ENCODE measurements at regions not wholly inside any gene's neighbourhood (a gene's known extent, or its start where the extent isn't known, plus 50 kb on each side); places are given as distances from the start of the nearest gene placed in this dataset.

- no peak for TF ChIP-seq CTCF (IDR thresholded peaks at IDR 0.05; ENCODE audit: borderline replicate concordance, extremely low read depth, insufficient read depth)
- H3K36me3 ChIP-seq (ENCODE audit: control insufficient read depth in 2 of 3, insufficient read depth in 3 of 3, low read length in 3 of 3), result no peaks in the 10 kb centered on the region
- H3K9ac ChIP-seq (ENCODE audit: low read length in 3 of 3), result no peak overlapping the region
- no peaks in the 10 kb centered on the region for H3K9me3 ChIP-seq (ENCODE audit: control insufficient read depth in 2 of 3, insufficient read depth in 1 of 3, low read length in 3 of 3)
- no peak for FAIRE-seq
- no peaks in the 10 kb centered on the region for H3K4me1 ChIP-seq (ENCODE audit: control insufficient read depth in 2 of 3, insufficient read depth in 2 of 3, low read depth in 1 of 3, low read length in 3 of 3)
- no peak overlapping the region for H3K4me3 ChIP-seq (ENCODE audit: low read length in 3 of 3)
- no peaks in the 10 kb centered on the region for H3K27me3 ChIP-seq (ENCODE audit: control insufficient read depth, insufficient read depth, low read length)
- no peak for DNase-seq
- H3K27ac ChIP-seq (ENCODE audit: low read depth in 2 of 2, low read length in 2 of 2), result no peak overlapping the region
- intact Hi-C loops (cut with DNase I), result no loop called here
Measured at GRCh38 chr4:55247521-55247920, 98.5 kb upstream of the SRD5A3 start.

GRCh38 chr4:55248756-55249155, 97.3 kb upstream of the SRD5A3 start:
- no peak overlapping the region for H3K27ac ChIP-seq (ENCODE audit: low read depth in 2 of 2, low read length in 2 of 2)
- no peaks in the 10 kb centered on the region for H3K9me3 ChIP-seq (ENCODE audit: control insufficient read depth in 2 of 3, insufficient read depth in 1 of 3, low read length in 3 of 3)
- H3K9ac ChIP-seq (ENCODE audit: low read length in 3 of 3), result no peak overlapping the region
- no peak overlapping the region for H3K4me3 ChIP-seq (ENCODE audit: low read length in 3 of 3)
- H3K4me1 ChIP-seq (ENCODE audit: control insufficient read depth in 2 of 3, insufficient read depth in 2 of 3, low read depth in 1 of 3, low read length in 3 of 3), result no peaks in the 10 kb centered on the region
- intact Hi-C loops (cut with DNase I), result no loop called here
- no peaks in the 10 kb centered on the region for H3K36me3 ChIP-seq (ENCODE audit: control insufficient read depth in 2 of 3, insufficient read depth in 3 of 3, low read length in 3 of 3)
- no peak for TF ChIP-seq CTCF (IDR thresholded peaks at IDR 0.05; ENCODE audit: borderline replicate concordance, extremely low read depth, insufficient read depth)
- DNase-seq (peak in 1 of 5 donors; percentile 1), FAIRE-seq (no peak)
- no peaks in the 10 kb centered on the region for H3K27me3 ChIP-seq (ENCODE audit: control insufficient read depth, insufficient read depth, low read length)

GRCh38 chr4:55249476-55249875, 96.6 kb upstream of the SRD5A3 start:
- H3K9me3 ChIP-seq (ENCODE audit: control insufficient read depth in 2 of 3, insufficient read depth in 1 of 3, low read length in 3 of 3), result no peaks in the 10 kb centered on the region
- intact Hi-C loops (cut with DNase I), result no loop called here
- no peak overlapping the region for H3K9ac ChIP-seq (ENCODE audit: low read length in 3 of 3)
- no peak for DNase-seq
- no peaks in the 10 kb centered on the region for H3K4me1 ChIP-seq (ENCODE audit: control insufficient read depth in 2 of 3, insufficient read depth in 2 of 3, low read depth in 1 of 3, low read length in 3 of 3)
- no peak overlapping the region for H3K4me3 ChIP-seq (ENCODE audit: low read length in 3 of 3)
- no peak for FAIRE-seq
- no peak for TF ChIP-seq CTCF (IDR thresholded peaks at IDR 0.05; ENCODE audit: borderline replicate concordance, extremely low read depth, insufficient read depth)
- no peaks in the 10 kb centered on the region for H3K36me3 ChIP-seq (ENCODE audit: control insufficient read depth in 2 of 3, insufficient read depth in 3 of 3, low read length in 3 of 3)
- no peak overlapping the region for H3K27ac ChIP-seq (ENCODE audit: low read depth in 2 of 2, low read length in 2 of 2)
- H3K27me3 ChIP-seq (ENCODE audit: control insufficient read depth, insufficient read depth, low read length), result no peaks in the 10 kb centered on the region

GRCh38 chr4:55251342-55251741, 94.7 kb upstream of the SRD5A3 start:
- H3K27ac ChIP-seq (ENCODE audit: low read depth in 2 of 2, low read length in 2 of 2), result no peak overlapping the region
- no peak overlapping the region for H3K9ac ChIP-seq (ENCODE audit: low read length in 3 of 3)
- TF ChIP-seq CTCF (IDR thresholded peaks at IDR 0.05; ENCODE audit: borderline replicate concordance, extremely low read depth, insufficient read depth), result no peak
- H3K4me1 ChIP-seq (ENCODE audit: control insufficient read depth in 2 of 3, insufficient read depth in 2 of 3, low read depth in 1 of 3, low read length in 3 of 3), result no peaks in the 10 kb centered on the region
- no peaks in the 10 kb centered on the region for H3K9me3 ChIP-seq (ENCODE audit: control insufficient read depth in 2 of 3, insufficient read depth in 1 of 3, low read length in 3 of 3)
- intact Hi-C loops (cut with DNase I), result no loop called here
- H3K27me3 ChIP-seq (ENCODE audit: control insufficient read depth, insufficient read depth, low read length), result no peaks in the 10 kb centered on the region
- DNase-seq (no peak), FAIRE-seq (no peak)
- no peaks in the 10 kb centered on the region for H3K36me3 ChIP-seq (ENCODE audit: control insufficient read depth in 2 of 3, insufficient read depth in 3 of 3, low read length in 3 of 3)
- no peak overlapping the region for H3K4me3 ChIP-seq (ENCODE audit: low read length in 3 of 3)
